OCI-LY7 (cell line): ENCODE measurements at regions not wholly inside any gene's neighbourhood (a gene's known extent, or its start where the extent isn't known, plus 50 kb on each side); places are given as distances from the start of the nearest gene placed in this dataset.

Source experiments
- BruUV-seq: library from RNA; stranded (reverse); fragments of 400-500 nt; replicated peaks from 2 replicates; lab custom pipeline; 2021; lab: Mats Ljungman, UMichigan
- CTCF ChIA-PET: fragments of 300-600 bp; sonication (Branson Sonifier 250); formaldehyde crosslinking; loops from one replicate; lab custom pipeline; 2022; ENCODE audit warnings: antibody characterized with exemption; ENCODE audit not compliant: unreplicated experiment; lab: Charles Lee
- POLR2A ChIA-PET: fragments of 300-600 bp; sonication (Branson Sonifier 250); formaldehyde crosslinking; loops from one replicate; lab custom pipeline; 2022; ENCODE audit warnings: antibody characterized with exemption; lab: Charles Lee
- DNase-seq: peaks from one replicate; pipeline ENCODE4 v3.0.0-alpha.2; 2015; ENCODE audit warnings: low spot score
- H2AFZ ChIP-seq: fragments of 200-600 bp; sonication (generic), shearing (Covaris generic); 2 replicates; pipeline ENCODE4 v1.6.1; 2014; ENCODE audit warnings: mild to moderate bottlenecking, antibody characterized with exemption, low read length, moderate library complexity
- H3K27ac ChIP-seq: fragments of 200-600 bp; sonication (generic); 2 replicates; pipeline ENCODE4 v1.5.1; 2014; ENCODE audit warnings: mixed run types, low read depth, mild to moderate bottlenecking, moderate library complexity, low read length, inconsistent platforms; ENCODE audit not compliant: poor library complexity, severe bottlenecking
- H3K36me3 ChIP-seq: fragments of 200-600 bp; sonication (generic); 2 replicates; pipeline ENCODE4 v1.6.1; 2014; ENCODE audit warnings: mild to moderate bottlenecking, antibody characterized with exemption, low read length, moderate library complexity, mixed read lengths; ENCODE audit not compliant: insufficient read depth
- H3K4me1 ChIP-seq: fragments of 200-600 bp; sonication (generic); 2 replicates; pipeline ENCODE4 v1.5.1; 2014; ENCODE audit warnings: mild to moderate bottlenecking, low read length; ENCODE audit not compliant: insufficient read depth, poor library complexity, severe bottlenecking
- H3K4me2 ChIP-seq: fragments of 200-600 bp; sonication (generic); 2 replicates; pipeline ENCODE4 v1.6.1; 2014; ENCODE audit warnings: mild to moderate bottlenecking, low read length
- H3K4me3 ChIP-seq: fragments of 200-600 bp; sonication (generic); 2 replicates; pipeline ENCODE4 v1.5.1; 2014; ENCODE audit warnings: mild to moderate bottlenecking, low read depth, low read length; ENCODE audit not compliant: poor library complexity, severe bottlenecking
- H3K79me2 ChIP-seq: fragments of 200-600 bp; sonication (generic); 2 replicates; pipeline ENCODE4 v1.6.1; 2016; ENCODE audit warnings: low read depth, mild to moderate bottlenecking, low read length, moderate library complexity, mixed read lengths; ENCODE audit not compliant: insufficient read depth
- H3K9me2 ChIP-seq: fragments of 200-600 bp; sonication (generic); 2 replicates; pipeline ENCODE4 v1.6.1; 2016; ENCODE audit warnings: mild to moderate bottlenecking, low read length, mixed read lengths; ENCODE audit not compliant: insufficient read depth
- H3K9me3 ChIP-seq: fragments of 200-600 bp; sonication (generic); 2 replicates; pipeline ENCODE4 v1.6.1; 2014; ENCODE audit warnings: mild to moderate bottlenecking, mixed run types, low read length, mixed read lengths
- H4K20me1 ChIP-seq: fragments of 200-600 bp; sonication (generic); 2 replicates; pipeline ENCODE4 v1.6.1; 2014; ENCODE audit warnings: mild to moderate bottlenecking, antibody characterized with exemption, low read length, moderate library complexity, mixed read lengths; ENCODE audit not compliant: insufficient read depth
- EZH2phosphoT487 ChIP-seq: fragments of 200-600 bp; sonication (generic); IDR thresholded peaks from 2 replicates; pipeline ENCODE4 v1.6.1; 2018; ENCODE audit warnings: low read depth, borderline replicate concordance, mild to moderate bottlenecking, mixed run types, antibody characterized with exemption, low read length, moderate library complexity, mixed read lengths
- intact Hi-C: fragments of 100-400 bp; cut with micrococcal nuclease; formaldehyde crosslinking; loops from one replicate; pipeline ENCODE4 v1.10.0; 2022; ENCODE audit not compliant: unreplicated experiment
- TF ChIP-seq, protein P1 (sequence below): fragments of 200-600 bp; sonication (generic); conservative IDR thresholded peaks from 2 replicates; pipeline ENCODE4 v1.5.1; 2014; ENCODE audit warnings: mild to moderate bottlenecking, antibody characterized with exemption, low read length, moderate library complexity, mixed read lengths

DNA sequence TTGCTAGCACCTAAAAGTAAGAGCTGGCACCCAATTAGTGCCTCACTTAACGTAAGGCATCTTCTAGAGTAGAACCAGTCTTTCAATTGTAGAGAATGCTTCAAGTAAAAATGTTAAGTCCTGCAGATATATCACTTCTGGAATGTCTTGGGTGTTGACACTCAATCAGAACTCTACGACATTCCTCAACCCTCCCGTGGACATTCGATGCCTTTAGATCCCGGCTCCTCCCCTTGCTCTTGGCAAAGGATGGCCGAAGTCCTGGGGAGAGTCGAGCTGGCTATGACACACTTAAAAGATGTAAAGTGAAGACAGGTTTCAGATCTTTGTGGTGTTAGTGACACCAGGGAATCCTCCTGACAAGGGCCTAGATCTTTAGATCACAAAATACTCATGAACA lies 87.5 kb upstream of the ERCC6L2 start:
- intact Hi-C loops: no loop called here

DNA sequence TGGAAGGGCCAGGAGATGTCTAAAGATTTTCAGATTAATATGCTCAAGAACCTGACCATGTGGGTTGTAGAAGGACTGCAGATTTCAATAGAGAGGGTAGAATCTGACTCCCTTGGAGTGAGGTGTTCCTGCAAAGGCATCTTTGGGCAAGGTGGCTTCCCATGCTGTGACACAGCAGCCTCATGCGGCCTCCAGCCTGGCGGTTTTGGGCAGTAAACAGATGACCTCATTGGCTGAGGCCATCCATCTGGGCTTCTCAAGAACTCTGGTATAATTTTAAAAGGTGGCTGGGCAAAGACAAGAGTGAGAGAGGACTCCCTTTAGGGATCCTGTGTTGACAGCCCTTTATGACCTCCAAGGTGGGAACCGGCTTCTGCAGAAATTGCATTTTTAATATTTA lies 90.3 kb upstream of the ERCC6L2 start:
- H3K4me1 ChIP-seq: no peaks in the 10 kb centered on the region
- CTCF ChIA-PET: no interaction called here
- no peaks in the 10 kb centered on the region for H3K9me2 ChIP-seq
- intact Hi-C loops: no loop called here
- no peak overlapping the region for H2AFZ ChIP-seq
- no peaks in the 10 kb centered on the region for H3K79me2 ChIP-seq
- POLR2A ChIA-PET: interaction anchor here (0.7 kb wide), 2 partner anchors 30 to 462 kb away, joined by 3 read pairs; no protein-coding TSS in a partner anchor
- no peak overlapping the region for H3K4me3 ChIP-seq
- DNase-seq: no peak
- H3K27ac ChIP-seq: no peak overlapping the region
- BruUV-seq: no TSS peak
- H3K4me2 ChIP-seq: no peak overlapping the region
- no peak for TF ChIP-seq EZH2phosphoT487
- TF ChIP-seq, protein P1, sequence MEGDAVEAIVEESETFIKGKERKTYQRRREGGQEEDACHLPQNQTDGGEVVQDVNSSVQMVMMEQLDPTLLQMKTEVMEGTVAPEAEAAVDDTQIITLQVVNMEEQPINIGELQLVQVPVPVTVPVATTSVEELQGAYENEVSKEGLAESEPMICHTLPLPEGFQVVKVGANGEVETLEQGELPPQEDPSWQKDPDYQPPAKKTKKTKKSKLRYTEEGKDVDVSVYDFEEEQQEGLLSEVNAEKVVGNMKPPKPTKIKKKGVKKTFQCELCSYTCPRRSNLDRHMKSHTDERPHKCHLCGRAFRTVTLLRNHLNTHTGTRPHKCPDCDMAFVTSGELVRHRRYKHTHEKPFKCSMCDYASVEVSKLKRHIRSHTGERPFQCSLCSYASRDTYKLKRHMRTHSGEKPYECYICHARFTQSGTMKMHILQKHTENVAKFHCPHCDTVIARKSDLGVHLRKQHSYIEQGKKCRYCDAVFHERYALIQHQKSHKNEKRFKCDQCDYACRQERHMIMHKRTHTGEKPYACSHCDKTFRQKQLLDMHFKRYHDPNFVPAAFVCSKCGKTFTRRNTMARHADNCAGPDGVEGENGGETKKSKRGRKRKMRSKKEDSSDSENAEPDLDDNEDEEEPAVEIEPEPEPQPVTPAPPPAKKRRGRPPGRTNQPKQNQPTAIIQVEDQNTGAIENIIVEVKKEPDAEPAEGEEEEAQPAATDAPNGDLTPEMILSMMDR: no peak
- no peaks in the 10 kb centered on the region for H4K20me1 ChIP-seq
- H3K36me3 ChIP-seq: no peaks in the 10 kb centered on the region
- H3K9me3 ChIP-seq: no peaks in the 10 kb centered on the region

More for the DNA sequence above, 87.5 kb upstream of the ERCC6L2 start:
- POLR2A ChIA-PET: interaction anchor here (0.6 kb wide), 1 partner anchor 176 kb away, joined by 3 read pairs; no protein-coding TSS in a partner anchor
- CTCF ChIA-PET: no interaction called here
- Histone ChIP-seq H3K4me2 (no peak overlapping the region), H3K4me1 (no peaks in the 10 kb centered on the region), H3K9me2 (no peaks in the 10 kb centered on the region), H3K27ac (no peak overlapping the region), H2AFZ (no peak overlapping the region), H3K36me3 (no peaks in the 10 kb centered on the region), H4K20me1 (no peaks in the 10 kb centered on the region), H3K4me3 (no peak overlapping the region), H3K79me2 (no peaks in the 10 kb centered on the region), H3K9me3 (no peaks in the 10 kb centered on the region)
- no TSS peak for BruUV-seq
- no peak for DNase-seq
- TF ChIP-seq, protein P1: no peak
- TF ChIP-seq EZH2phosphoT487: no peak

DNA sequence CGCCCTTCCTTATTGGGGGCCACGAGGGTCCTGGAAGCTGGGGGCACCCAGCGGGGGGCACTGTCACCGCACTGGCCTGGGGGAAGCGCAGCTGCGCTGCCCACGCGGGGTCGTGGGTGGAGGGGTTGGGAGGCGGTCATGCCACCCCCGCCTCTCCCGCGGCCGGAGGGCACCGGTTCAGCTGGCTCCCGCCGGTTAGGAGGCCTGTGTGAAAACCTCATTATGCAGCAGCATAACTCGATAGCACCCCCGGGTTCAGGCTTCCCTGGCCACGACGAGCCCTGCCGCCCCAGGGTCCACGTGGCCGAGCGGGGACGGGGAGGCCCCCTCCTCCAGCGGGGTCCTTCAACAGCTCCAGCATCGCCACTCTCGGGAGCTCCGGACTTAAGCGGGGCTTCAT lies 91.2 kb upstream of the ERCC6L2 start:
- H2AFZ ChIP-seq: no peak overlapping the region
- TF ChIP-seq, protein P1: no peak
- TF ChIP-seq EZH2phosphoT487: no peak
- H3K4me2 ChIP-seq: no peak overlapping the region
- H3K4me3 ChIP-seq: no peak overlapping the region
- ChIA-PET POLR2A (no interaction called here), CTCF (no interaction called here)
- intact Hi-C loops: no loop called here
- H3K27ac ChIP-seq: no peak overlapping the region
- H3K9me2 ChIP-seq: no peaks in the 10 kb centered on the region
- no peaks in the 10 kb centered on the region for H4K20me1 ChIP-seq
- no peaks in the 10 kb centered on the region for H3K4me1 ChIP-seq
- no peaks in the 10 kb centered on the region for H3K36me3 ChIP-seq
- H3K9me3 ChIP-seq: no peaks in the 10 kb centered on the region
- no peaks in the 10 kb centered on the region for H3K79me2 ChIP-seq
- no TSS peak for BruUV-seq
- DNase-seq: no peak
